ENCODE measurements at regions not wholly inside any gene's neighbourhood (a gene's known extent, or its start where the extent isn't known, plus 50 kb on each side); places are given as distances from the start of the nearest gene placed in this dataset.

- no peaks in the 10 kb centered on the region for H4K20me1 ChIP-seq (ENCODE audit: control insufficient read depth, extremely low read depth, insufficient read depth, low read length)
- peaks cover 3% of the 10 kb centered on the region for H3K27me3 ChIP-seq (ENCODE audit: control insufficient read depth, insufficient read depth, low read length)
- no peak overlapping the region for H2AFZ ChIP-seq (ENCODE audit: low read length)
- no peaks in the 10 kb centered on the region for H3K79me2 ChIP-seq (ENCODE audit: control insufficient read depth, insufficient read depth, low read length)
- no peaks in the 10 kb centered on the region for H3K36me3 ChIP-seq (ENCODE audit: control insufficient read depth, insufficient read depth, low read length)
- TF ChIP-seq EZH2 (IDR thresholded peaks at IDR 0.05; ENCODE audit: low read length, missing control alignments) (no peak), CTCF (conservative IDR thresholded peaks at IDR 0.05 in 1 of 2, IDR thresholded peaks at IDR 0.05 in 1 of 2; ENCODE audit: low read depth in 1 of 2, low read length in 2 of 2) (no peak)
- no peak overlapping the region for H3K9ac ChIP-seq (ENCODE audit: insufficient read depth, low read length)
- H3K4me3 ChIP-seq (replicated peaks in 1 of 4; ENCODE audit: control extremely low read depth in 1 of 4, insufficient read depth in 1 of 4, low read depth in 3 of 4, low read length in 4 of 4) = no peak overlapping the region
- DNase-seq (ENCODE audit: low read depth in 2 of 2) = no peak
- H3K4me2 ChIP-seq (ENCODE audit: extremely low read depth, insufficient read depth, low read length) = no peak overlapping the region
- H3K27ac ChIP-seq (ENCODE audit: insufficient read depth, low read length) = no peak overlapping the region
- no peaks in the 10 kb centered on the region for H3K9me3 ChIP-seq (ENCODE audit: control insufficient read depth, insufficient read depth, low read depth, low read length)
- H3K4me1 ChIP-seq (ENCODE audit: control insufficient read depth, extremely low read depth, insufficient read depth, low read length) = no peaks in the 10 kb centered on the region
Observed at GRCh38 chr15:67911727-67912126, 71.9 kb upstream of the RNU6-1 start.

GRCh38 chr15:67914028-67914427 lies 74.2 kb upstream of the RNU6-1 start:
- Histone ChIP-seq H3K4me3 (replicated peaks in 1 of 4; ENCODE audit: control extremely low read depth in 1 of 4, insufficient read depth in 1 of 4, low read depth in 3 of 4, low read length in 4 of 4) (no peak overlapping the region), H3K9me3 (ENCODE audit: control insufficient read depth, insufficient read depth, low read depth, low read length) (no peaks in the 10 kb centered on the region), H3K4me1 (ENCODE audit: control insufficient read depth, extremely low read depth, insufficient read depth, low read length) (no peaks in the 10 kb centered on the region), H3K27me3 (ENCODE audit: control insufficient read depth, insufficient read depth, low read length) (no peaks in the 10 kb centered on the region), H3K36me3 (ENCODE audit: control insufficient read depth, insufficient read depth, low read length) (no peaks in the 10 kb centered on the region), H2AFZ (ENCODE audit: low read length) (no peak overlapping the region), H3K9ac (ENCODE audit: insufficient read depth, low read length) (no peak overlapping the region), H4K20me1 (ENCODE audit: control insufficient read depth, extremely low read depth, insufficient read depth, low read length) (no peaks in the 10 kb centered on the region), H3K4me2 (ENCODE audit: extremely low read depth, insufficient read depth, low read length) (no peak overlapping the region), H3K27ac (ENCODE audit: insufficient read depth, low read length) (no peak overlapping the region), H3K79me2 (ENCODE audit: control insufficient read depth, insufficient read depth, low read length) (no peaks in the 10 kb centered on the region)
- no peak for DNase-seq (ENCODE audit: low read depth in 2 of 2)
- TF ChIP-seq CTCF (conservative IDR thresholded peaks at IDR 0.05 in 1 of 2, IDR thresholded peaks at IDR 0.05 in 1 of 2; ENCODE audit: low read depth in 1 of 2, low read length in 2 of 2) (no peak), EZH2 (IDR thresholded peaks at IDR 0.05; ENCODE audit: low read length, missing control alignments) (no peak)

GRCh38 chr15:67914537-67915460 lies 75.0 kb upstream of the RNU6-1 start:
- Histone ChIP-seq H3K79me2 (ENCODE audit: control insufficient read depth, insufficient read depth, low read length) (no peaks in the 10 kb centered on the region), H3K4me2 (ENCODE audit: extremely low read depth, insufficient read depth, low read length) (peak overlapping the region; percentile 45), H3K9me3 (ENCODE audit: control insufficient read depth, insufficient read depth, low read depth, low read length) (no peaks in the 10 kb centered on the region), H3K36me3 (ENCODE audit: control insufficient read depth, insufficient read depth, low read length) (no peaks in the 10 kb centered on the region), H3K9ac (ENCODE audit: insufficient read depth, low read length) (no peak overlapping the region), H3K4me3 (replicated peaks in 1 of 4; ENCODE audit: control extremely low read depth in 1 of 4, insufficient read depth in 1 of 4, low read depth in 3 of 4, low read length in 4 of 4) (no peak overlapping the region), H3K27me3 (ENCODE audit: control insufficient read depth, insufficient read depth, low read length) (no peaks in the 10 kb centered on the region), H3K27ac (ENCODE audit: insufficient read depth, low read length) (no peak overlapping the region), H4K20me1 (ENCODE audit: control insufficient read depth, extremely low read depth, insufficient read depth, low read length) (no peaks in the 10 kb centered on the region), H3K4me1 (ENCODE audit: control insufficient read depth, extremely low read depth, insufficient read depth, low read length) (no peaks in the 10 kb centered on the region), H2AFZ (ENCODE audit: low read length) (no peak overlapping the region)
- TF ChIP-seq EZH2 (IDR thresholded peaks at IDR 0.05; ENCODE audit: low read length, missing control alignments) = no peak
- TF ChIP-seq CTCF (conservative IDR thresholded peaks at IDR 0.05 in 1 of 2, IDR thresholded peaks at IDR 0.05 in 1 of 2; ENCODE audit: low read depth in 1 of 2, low read length in 2 of 2) = no peak
- peak; percentile 34 to 68 for DNase-seq (ENCODE audit: low read depth in 2 of 2)

Measured in fibroblast of lung (primary cell).